Keratinocyte (primary cell): ENCODE measurements at regions not wholly inside any gene's neighbourhood (a gene's known extent, or its start where the extent isn't known, plus 50 kb on each side); places are given as distances from the start of the nearest gene placed in this dataset.

Experiments
- DNase-seq: peaks from one replicate; pipeline ENCODE4 v3.0.0-alpha.2; 2011; ENCODE audit warnings: low read depth, missing footprints, low spot score
- FAIRE-seq: peaks from 2 replicates; lab custom pipeline; 2011; peaks lifted over from hg19 to GRCh38; lab: Jason Lieb, UNC
- H2AFZ ChIP-seq: 2 replicates; pipeline ENCODE4 v1.6.0; 2012; ENCODE audit warnings: low read length, control low read depth, inconsistent platforms; ENCODE audit not compliant: control insufficient read depth
- H3K27ac ChIP-seq: 2 replicates; pipeline ENCODE4 v1.5.1; 2011; ENCODE audit warnings: low read length; ENCODE audit not compliant: control insufficient read depth, insufficient read depth
- H3K27me3 ChIP-seq: 3 replicates; pipeline ENCODE4 v1.6.0; 2011; ENCODE audit warnings: low read length; ENCODE audit not compliant: control insufficient read depth, insufficient read depth; ENCODE audit errors: extremely low read depth
- H3K36me3 ChIP-seq, 2 experiments: 2 replicates in 1 of 2; 3 replicates in 1 of 2; pipeline ENCODE4 v1.5.1; 2011; ENCODE audit warnings: low read length in 2 of 2, mild to moderate bottlenecking in 1 of 2; ENCODE audit not compliant: control insufficient read depth in 2 of 2, insufficient read depth in 2 of 2; ENCODE audit errors: extremely low read depth in 1 of 2
- H3K4me1 ChIP-seq: 3 replicates; pipeline ENCODE4 v1.5.1; 2011; ENCODE audit warnings: low read length; ENCODE audit not compliant: control insufficient read depth, insufficient read depth; ENCODE audit errors: extremely low read depth
- H3K4me2 ChIP-seq: 3 replicates; pipeline ENCODE4 v1.6.0; 2011; ENCODE audit warnings: low read depth, low read length; ENCODE audit not compliant: control insufficient read depth, insufficient read depth; ENCODE audit errors: extremely low read depth
- H3K4me3 ChIP-seq, 3 experiments: fragments of 200-600 bp in 1 of 3; sonication (generic) in 1 of 3; 2 replicates in 2 of 3; 3 replicates in 1 of 3; pipeline ENCODE4 v1.5.1; 2011 to 2016; ENCODE audit warnings: low read length in 3 of 3, mild to moderate bottlenecking in 3 of 3, control low read depth in 2 of 3, inconsistent platforms in 1 of 3, low read depth in 1 of 3, mixed read lengths in 1 of 3, mixed run types in 1 of 3, moderate library complexity in 1 of 3; ENCODE audit not compliant: control insufficient read depth in 2 of 3, insufficient read depth in 2 of 3; ENCODE audit errors: extremely low read depth in 1 of 3
- H3K79me2 ChIP-seq: 2 replicates; pipeline ENCODE4 v1.6.0; 2012; ENCODE audit warnings: low read length; ENCODE audit not compliant: control insufficient read depth, insufficient read depth
- H3K9ac ChIP-seq: 3 replicates; pipeline ENCODE4 v1.6.0; 2011; ENCODE audit warnings: low read length; ENCODE audit not compliant: control insufficient read depth, insufficient read depth; ENCODE audit errors: extremely low read depth
- H3K9me1 ChIP-seq: 3 replicates; pipeline ENCODE4 v1.6.0; 2011; ENCODE audit warnings: low read length; ENCODE audit not compliant: control insufficient read depth, insufficient read depth; ENCODE audit errors: extremely low read depth
- H3K9me3 ChIP-seq: 2 replicates; pipeline ENCODE4 v1.5.1; 2012; ENCODE audit warnings: low read depth, low read length; ENCODE audit not compliant: control insufficient read depth
- H4K20me1 ChIP-seq: 3 replicates; pipeline ENCODE4 v1.6.0; 2011; ENCODE audit warnings: low read length; ENCODE audit not compliant: control insufficient read depth, insufficient read depth; ENCODE audit errors: extremely low read depth
- CTCF ChIP-seq, 3 experiments: IDR thresholded peaks in 1 of 3; conservative IDR thresholded peaks in 1 of 3; optimal IDR thresholded peaks in 1 of 3; 2 replicates in 2 of 3; 3 replicates in 1 of 3; pipeline versions ENCODE3 to v1.5.1; 2011; ENCODE audit warnings: low read length in 3 of 3, mild to moderate bottlenecking in 3 of 3, moderate library complexity in 2 of 3, control low read depth in 1 of 3, inconsistent platforms in 1 of 3; ENCODE audit not compliant: insufficient read depth in 2 of 3; ENCODE audit errors: extremely low read depth in 1 of 3
- EZH2 ChIP-seq: IDR thresholded peaks from one replicate; pipeline ENCODE4 v1.6.1; 2012; ENCODE audit warnings: inconsistent platforms, mild to moderate bottlenecking, low read length, moderate library complexity
- dilution Hi-C: fragments of 300-500 bp; cut with MboI; formaldehyde crosslinking; loops from one replicate; pipeline ENCODE4 v1.7.0; 2020; ENCODE audit warnings: low sequenced_read_pairs; ENCODE audit not compliant: extremely low pct_ligation_motif_present

- FAIRE-seq = no peak
- Histone ChIP-seq H3K36me3 (no peaks in the 10 kb centered on the region), H3K79me2 (no peaks in the 10 kb centered on the region), H3K4me3 (no peak overlapping the region), H3K9me1 (no peaks in the 10 kb centered on the region), H4K20me1 (no peaks in the 10 kb centered on the region), H3K27me3 (no peaks in the 10 kb centered on the region), H3K9ac (no peak overlapping the region), H2AFZ (no peak overlapping the region), H3K4me2 (no peak overlapping the region), H3K27ac (no peak overlapping the region), H3K9me3 (no peaks in the 10 kb centered on the region), H3K4me1 (no peaks in the 10 kb centered on the region)
- dilution Hi-C loops = no loop called here
- TF ChIP-seq CTCF (optimal IDR thresholded peaks at IDR 0.05 in 1 of 3, IDR thresholded peaks at IDR 0.05 in 1 of 3, conservative IDR thresholded peaks at IDR 0.05 in 1 of 3; ENCODE audit: extremely low read depth in 1 of 3, insufficient read depth in 2 of 3, low read length in 3 of 3) (no peak), EZH2 (no peak)
- DNase-seq = no peak
These were observed 211.8 kb downstream of the RBM26 start for GRCh38 chr13:79194272-79194671.

DNA sequence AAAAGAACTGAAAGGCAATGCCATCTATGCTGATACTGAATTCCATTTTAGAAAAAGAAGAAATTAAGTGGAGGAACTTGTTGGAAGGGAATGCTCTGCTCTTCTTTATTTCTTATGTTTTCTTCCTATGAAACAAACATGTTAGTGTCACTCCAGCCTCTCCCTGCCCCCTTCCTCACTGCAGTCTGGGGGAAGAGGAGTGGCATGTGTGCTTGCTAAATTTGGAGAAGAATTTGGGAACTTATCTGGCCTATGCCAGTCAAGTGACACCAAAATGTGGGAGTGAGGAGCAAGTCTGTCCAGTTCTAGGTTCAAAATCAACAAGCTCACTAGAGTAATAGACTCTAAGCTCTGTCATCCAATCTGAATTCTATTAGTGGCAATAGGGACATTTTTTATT lies 214.6 kb downstream of the RBM26 start:
- dilution Hi-C loops = no loop called here
- H3K4me1 ChIP-seq = no peaks in the 10 kb centered on the region
- no peaks in the 10 kb centered on the region for H3K36me3 ChIP-seq
- no peak overlapping the region for H3K27ac ChIP-seq
- H3K4me3 ChIP-seq = no peak overlapping the region
- no peaks in the 10 kb centered on the region for H3K79me2 ChIP-seq
- no peak overlapping the region for H3K4me2 ChIP-seq
- H4K20me1 ChIP-seq = no peaks in the 10 kb centered on the region
- FAIRE-seq (no peak), DNase-seq (no peak)
- H3K9me3 ChIP-seq = no peaks in the 10 kb centered on the region
- no peak for TF ChIP-seq CTCF (optimal IDR thresholded peaks at IDR 0.05 in 1 of 3, IDR thresholded peaks at IDR 0.05 in 1 of 3, conservative IDR thresholded peaks at IDR 0.05 in 1 of 3; ENCODE audit: extremely low read depth in 1 of 3, insufficient read depth in 2 of 3, low read length in 3 of 3)
- no peak for TF ChIP-seq EZH2
- H3K9me1 ChIP-seq = no peaks in the 10 kb centered on the region
- H3K9ac ChIP-seq = no peak overlapping the region
- no peak overlapping the region for H2AFZ ChIP-seq
- no peaks in the 10 kb centered on the region for H3K27me3 ChIP-seq
